ENCODE measurements at regions not wholly inside any gene's neighbourhood (a gene's known extent, or its start where the extent isn't known, plus 50 kb on each side); places are given as distances from the start of the nearest gene placed in this dataset.

DNA sequence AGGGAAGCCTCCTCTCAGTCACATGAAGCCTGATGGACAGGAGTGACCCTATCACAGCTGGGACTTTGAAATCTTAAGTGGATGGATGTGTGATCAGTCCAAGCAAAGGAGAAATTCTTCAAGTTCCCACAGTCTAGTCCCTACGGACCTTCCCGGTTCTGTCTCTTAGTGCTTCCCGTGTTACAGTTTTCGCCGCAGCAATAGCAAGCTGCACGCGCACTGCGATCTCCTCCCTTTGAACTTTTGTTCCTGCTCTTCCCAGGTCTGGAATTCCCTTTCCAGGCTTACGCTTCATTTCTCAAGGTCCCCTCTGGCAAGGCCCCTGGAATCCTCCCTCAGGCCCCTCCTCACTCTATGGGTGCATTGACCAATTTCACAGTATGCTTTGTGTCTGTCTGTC is 89.2 kb downstream of the VEGFA start:
- H3K4me3 ChIP-seq (replicated peaks in 1 of 2; ENCODE audit: low read depth in 1 of 2, low read length in 2 of 2) = no peak overlapping the region
- no peak for ATAC-seq
- TF ChIP-seq POLR2A (IDR thresholded peaks at IDR 0.05; ENCODE audit: borderline replicate concordance, extremely low read depth, insufficient read depth, insufficient read length) (no peak), ZNF274 (IDR thresholded peaks at IDR 0.05; ENCODE audit: low read depth, low read length) (no peak), CBX3 (IDR thresholded peaks at IDR 0.05; ENCODE audit: low read depth) (no peak), TCF7L2 (IDR thresholded peaks at IDR 0.05; ENCODE audit: borderline replicate concordance, extremely low read depth, insufficient read depth, insufficient read length) (no peak), EGR1 (IDR thresholded peaks at IDR 0.05; ENCODE audit: low read depth) (no peak), JUND (IDR thresholded peaks at IDR 0.05) (no peak), SIN3A (IDR thresholded peaks at IDR 0.05; ENCODE audit: low read depth) (no peak), SRF (IDR thresholded peaks at IDR 0.05; ENCODE audit: low read depth) (no peak), YY1 (IDR thresholded peaks at IDR 0.05; ENCODE audit: extremely low read depth, insufficient replicate concordance, low read depth, low read length) (no peak), FOSL1 (IDR thresholded peaks at IDR 0.05; ENCODE audit: low read depth) (no peak)
- TF ChIP-seq, protein P1, sequence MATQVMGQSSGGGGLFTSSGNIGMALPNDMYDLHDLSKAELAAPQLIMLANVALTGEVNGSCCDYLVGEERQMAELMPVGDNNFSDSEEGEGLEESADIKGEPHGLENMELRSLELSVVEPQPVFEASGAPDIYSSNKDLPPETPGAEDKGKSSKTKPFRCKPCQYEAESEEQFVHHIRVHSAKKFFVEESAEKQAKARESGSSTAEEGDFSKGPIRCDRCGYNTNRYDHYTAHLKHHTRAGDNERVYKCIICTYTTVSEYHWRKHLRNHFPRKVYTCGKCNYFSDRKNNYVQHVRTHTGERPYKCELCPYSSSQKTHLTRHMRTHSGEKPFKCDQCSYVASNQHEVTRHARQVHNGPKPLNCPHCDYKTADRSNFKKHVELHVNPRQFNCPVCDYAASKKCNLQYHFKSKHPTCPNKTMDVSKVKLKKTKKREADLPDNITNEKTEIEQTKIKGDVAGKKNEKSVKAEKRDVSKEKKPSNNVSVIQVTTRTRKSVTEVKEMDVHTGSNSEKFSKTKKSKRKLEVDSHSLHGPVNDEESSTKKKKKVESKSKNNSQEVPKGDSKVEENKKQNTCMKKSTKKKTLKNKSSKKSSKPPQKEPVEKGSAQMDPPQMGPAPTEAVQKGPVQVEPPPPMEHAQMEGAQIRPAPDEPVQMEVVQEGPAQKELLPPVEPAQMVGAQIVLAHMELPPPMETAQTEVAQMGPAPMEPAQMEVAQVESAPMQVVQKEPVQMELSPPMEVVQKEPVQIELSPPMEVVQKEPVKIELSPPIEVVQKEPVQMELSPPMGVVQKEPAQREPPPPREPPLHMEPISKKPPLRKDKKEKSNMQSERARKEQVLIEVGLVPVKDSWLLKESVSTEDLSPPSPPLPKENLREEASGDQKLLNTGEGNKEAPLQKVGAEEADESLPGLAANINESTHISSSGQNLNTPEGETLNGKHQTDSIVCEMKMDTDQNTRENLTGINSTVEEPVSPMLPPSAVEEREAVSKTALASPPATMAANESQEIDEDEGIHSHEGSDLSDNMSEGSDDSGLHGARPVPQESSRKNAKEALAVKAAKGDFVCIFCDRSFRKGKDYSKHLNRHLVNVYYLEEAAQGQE (IDR thresholded peaks at IDR 0.05; ENCODE audit: low read depth) = no peak
- TF ChIP-seq, protein P2, sequence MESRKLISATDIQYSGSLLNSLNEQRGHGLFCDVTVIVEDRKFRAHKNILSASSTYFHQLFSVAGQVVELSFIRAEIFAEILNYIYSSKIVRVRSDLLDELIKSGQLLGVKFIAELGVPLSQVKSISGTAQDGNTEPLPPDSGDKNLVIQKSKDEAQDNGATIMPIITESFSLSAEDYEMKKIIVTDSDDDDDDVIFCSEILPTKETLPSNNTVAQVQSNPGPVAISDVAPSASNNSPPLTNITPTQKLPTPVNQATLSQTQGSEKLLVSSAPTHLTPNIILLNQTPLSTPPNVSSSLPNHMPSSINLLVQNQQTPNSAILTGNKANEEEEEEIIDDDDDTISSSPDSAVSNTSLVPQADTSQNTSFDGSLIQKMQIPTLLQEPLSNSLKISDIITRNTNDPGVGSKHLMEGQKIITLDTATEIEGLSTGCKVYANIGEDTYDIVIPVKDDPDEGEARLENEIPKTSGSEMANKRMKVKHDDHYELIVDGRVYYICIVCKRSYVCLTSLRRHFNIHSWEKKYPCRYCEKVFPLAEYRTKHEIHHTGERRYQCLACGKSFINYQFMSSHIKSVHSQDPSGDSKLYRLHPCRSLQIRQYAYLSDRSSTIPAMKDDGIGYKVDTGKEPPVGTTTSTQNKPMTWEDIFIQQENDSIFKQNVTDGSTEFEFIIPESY (IDR thresholded peaks at IDR 0.05; ENCODE audit: extremely low read depth, insufficient replicate concordance, low read length) = no peak
- TF ChIP-seq, protein P3, sequence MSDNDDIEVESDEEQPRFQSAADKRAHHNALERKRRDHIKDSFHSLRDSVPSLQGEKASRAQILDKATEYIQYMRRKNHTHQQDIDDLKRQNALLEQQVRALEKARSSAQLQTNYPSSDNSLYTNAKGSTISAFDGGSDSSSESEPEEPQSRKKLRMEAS (IDR thresholded peaks at IDR 0.05) = no peak
- TF ChIP-seq, protein P4, sequence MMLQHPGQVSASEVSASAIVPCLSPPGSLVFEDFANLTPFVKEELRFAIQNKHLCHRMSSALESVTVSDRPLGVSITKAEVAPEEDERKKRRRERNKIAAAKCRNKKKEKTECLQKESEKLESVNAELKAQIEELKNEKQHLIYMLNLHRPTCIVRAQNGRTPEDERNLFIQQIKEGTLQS (IDR thresholded peaks at IDR 0.05) = no peak
- TF ChIP-seq, protein P5, sequence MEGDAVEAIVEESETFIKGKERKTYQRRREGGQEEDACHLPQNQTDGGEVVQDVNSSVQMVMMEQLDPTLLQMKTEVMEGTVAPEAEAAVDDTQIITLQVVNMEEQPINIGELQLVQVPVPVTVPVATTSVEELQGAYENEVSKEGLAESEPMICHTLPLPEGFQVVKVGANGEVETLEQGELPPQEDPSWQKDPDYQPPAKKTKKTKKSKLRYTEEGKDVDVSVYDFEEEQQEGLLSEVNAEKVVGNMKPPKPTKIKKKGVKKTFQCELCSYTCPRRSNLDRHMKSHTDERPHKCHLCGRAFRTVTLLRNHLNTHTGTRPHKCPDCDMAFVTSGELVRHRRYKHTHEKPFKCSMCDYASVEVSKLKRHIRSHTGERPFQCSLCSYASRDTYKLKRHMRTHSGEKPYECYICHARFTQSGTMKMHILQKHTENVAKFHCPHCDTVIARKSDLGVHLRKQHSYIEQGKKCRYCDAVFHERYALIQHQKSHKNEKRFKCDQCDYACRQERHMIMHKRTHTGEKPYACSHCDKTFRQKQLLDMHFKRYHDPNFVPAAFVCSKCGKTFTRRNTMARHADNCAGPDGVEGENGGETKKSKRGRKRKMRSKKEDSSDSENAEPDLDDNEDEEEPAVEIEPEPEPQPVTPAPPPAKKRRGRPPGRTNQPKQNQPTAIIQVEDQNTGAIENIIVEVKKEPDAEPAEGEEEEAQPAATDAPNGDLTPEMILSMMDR (IDR thresholded peaks at IDR 0.05 in 2 of 3, conservative IDR thresholded peaks at IDR 0.05 in 1 of 3; ENCODE audit: borderline replicate concordance in 1 of 3, insufficient read depth in 1 of 3, low read depth in 2 of 3, low read length in 2 of 3) = no peak
- ChIA-PET RAD21 (ENCODE audit: low non-redundant PET in 1 of 2, low total read pairs in 2 of 2, uncharacterized antibody in 2 of 2, unreplicated experiment in 2 of 2) (no interaction called here), CTCF (no interaction called here), POLR2A (interaction anchor here (1.3 kb wide), 1 partner anchor 9 kb away, joined by 3 read pairs; no protein-coding TSS in a partner anchor)
- H3K9me2 ChIP-seq (ENCODE audit: insufficient read depth) = no peaks in the 10 kb centered on the region
- H3K4me1 ChIP-seq (ENCODE audit: control insufficient read depth in 1 of 2, insufficient read depth in 2 of 2, low read length in 2 of 2) = no peaks in the 10 kb centered on the region
- no TSS peak for BruUV-seq (replicated peaks)
- no peak overlapping the region for H2AFZ ChIP-seq (ENCODE audit: low read depth, low read length, poor library complexity, severe bottlenecking)
- H3K4me2 ChIP-seq (ENCODE audit: low read length) = no peak overlapping the region
- no peak overlapping the region for H3K27ac ChIP-seq (ENCODE audit: low read depth, low read length)
- no peaks in the 10 kb centered on the region for H3K9me3 ChIP-seq (ENCODE audit: control insufficient read depth in 1 of 2, insufficient read depth in 1 of 2, low read depth in 1 of 2, low read length in 2 of 2)
- H4K20me1 ChIP-seq (ENCODE audit: insufficient read depth) = no peaks in the 10 kb centered on the region
- H3K36me3 ChIP-seq (ENCODE audit: control insufficient read depth in 1 of 2, insufficient read depth in 2 of 2, low read length in 2 of 2) = no peaks in the 10 kb centered on the region
- no peak for DNase-seq (ENCODE audit: low read depth, low spot score)
- intact Hi-C loops (cut with micrococcal nuclease) = loop anchor here (10.0 kb wide), 1 partner anchor 146 kb away; no protein-coding TSS in a partner anchor
- H3K9ac ChIP-seq (ENCODE audit: low read length) = no peak overlapping the region
- no peaks in the 10 kb centered on the region for H3K79me2 ChIP-seq (ENCODE audit: insufficient read depth, low read length)
- peaks cover 8% of the 10 kb centered on the region; the same call in 1 of the 2 replicates for H3K27me3 ChIP-seq (ENCODE audit: insufficient read depth, low read length)

Data from HCT116 (cell line).